Gastrocnemius medialis (tissue), 4 donors: ENCODE measurements at regions not wholly inside any gene's neighbourhood (a gene's known extent, or its start where the extent isn't known, plus 50 kb on each side); places are given as distances from the start of the nearest gene placed in this dataset.

Source experiments
- ATAC-seq, 2 donors: fragments of 150-250 bp; one replicate each; pipeline ENCODE4 v1.9.1; 2016
- DNase-seq, 2 donors: peaks; one replicate each; pipeline ENCODE4 v3.0.0-alpha.2; 2019
- H3K27ac ChIP-seq, 4 donors: fragments of 200-600 bp; sonication (generic); 1 replicate in 1 of 4; 2 replicates in 3 of 4; pipeline ENCODE4 v1.5.1; 2016 to 2018; ENCODE audit warnings: mild to moderate bottlenecking in 2 of 4, moderate library complexity in 1 of 4
- H3K27me3 ChIP-seq, 3 donors: fragments of 200-600 bp; sonication (generic) in 2 of 3; 1 replicate in 1 of 3; 2 replicates in 2 of 3; pipeline versions ENCODE4 v1.5.1 to v1.6.0; 2016 to 2019; ENCODE audit warnings: mild to moderate bottlenecking in 1 of 3, moderate library complexity in 1 of 3
- H3K36me3 ChIP-seq, 2 donors: fragments of 200-600 bp; sonication (generic) in 1 of 2; one replicate each; pipeline ENCODE4 v1.5.1; 2017 to 2018
- H3K4me1 ChIP-seq, 2 donors: fragments of 200-600 bp; sonication (generic) in 1 of 2; one replicate each; pipeline ENCODE4 v1.5.1; 2016 to 2017; ENCODE audit warnings: mild to moderate bottlenecking in 2 of 2
- H3K4me3 ChIP-seq, 4 donors: fragments of 200-600 bp; sonication (generic) in 3 of 4; 1 replicate in 1 of 4; 2 replicates in 3 of 4; pipeline ENCODE4 v1.5.1; 2016 to 2019; ENCODE audit warnings: mild to moderate bottlenecking in 2 of 4
- H3K9me3 ChIP-seq, 3 donors: fragments of 200-600 bp; sonication (generic) in 2 of 3; 1 replicate in 1 of 3; 2 replicates in 2 of 3; pipeline ENCODE4 v1.5.1; 2016 to 2019
- POLR2A ChIP-seq, 2 donors: fragments of 450-650 bp; IDR thresholded peaks; one replicate each; pipeline ENCODE4 v1.6.1; 2017; ENCODE audit warnings: antibody characterized with exemption in 2 of 2, mild to moderate bottlenecking in 2 of 2, moderate library complexity in 2 of 2
- in situ Hi-C, 4 donors: fragments of 200-750 bp; cut with MboI; loops; one replicate each; pipeline versions ENCODE4 v1.15.0 to v1.8.0; 2017; ENCODE audit warnings: low sequenced_read_pairs in 4 of 4
- intact Hi-C: fragments of 100-400 bp; cut with DNase I; formaldehyde crosslinking; loops from one replicate; pipeline ENCODE4 v1.15.1; 2023; ENCODE audit warnings: low total_unique reads
- TF ChIP-seq, protein P1 (sequence below), 5 experiments: fragments of 450-650 bp in 3 of 5; fragments of 200-600 bp in 2 of 5; sonication (generic) in 2 of 5; IDR thresholded peaks in 4 of 5; conservative IDR thresholded peaks in 1 of 5; 1 replicate in 4 of 5; 2 replicates in 1 of 5; pipeline ENCODE4 v1.5.1; 2016 to 2019; ENCODE audit warnings: antibody characterized with exemption in 5 of 5, mild to moderate bottlenecking in 3 of 5, moderate library complexity in 3 of 5

DNA sequence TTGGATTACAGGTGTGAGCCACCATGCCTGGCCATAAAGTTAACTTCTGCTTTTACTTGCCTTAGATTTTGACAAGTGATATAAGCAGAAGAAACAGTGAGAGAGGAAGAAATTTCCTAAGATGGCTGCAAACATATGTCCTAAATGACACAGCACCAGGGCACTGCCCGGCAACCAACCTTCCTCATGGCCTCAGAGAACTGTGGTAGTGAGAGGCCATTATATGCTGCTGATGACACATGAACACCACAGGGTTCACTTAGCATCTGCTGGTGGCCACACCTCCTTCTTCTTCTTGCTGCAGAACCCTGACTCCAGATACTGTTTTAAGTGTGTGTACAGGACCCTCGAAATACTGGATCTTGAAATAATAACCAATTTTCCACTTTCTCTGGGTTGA, 88.2 kb downstream of the KCTD12 start:
- H3K36me3 ChIP-seq, result no peaks in the 10 kb centered on the region
- TF ChIP-seq, protein P1, sequence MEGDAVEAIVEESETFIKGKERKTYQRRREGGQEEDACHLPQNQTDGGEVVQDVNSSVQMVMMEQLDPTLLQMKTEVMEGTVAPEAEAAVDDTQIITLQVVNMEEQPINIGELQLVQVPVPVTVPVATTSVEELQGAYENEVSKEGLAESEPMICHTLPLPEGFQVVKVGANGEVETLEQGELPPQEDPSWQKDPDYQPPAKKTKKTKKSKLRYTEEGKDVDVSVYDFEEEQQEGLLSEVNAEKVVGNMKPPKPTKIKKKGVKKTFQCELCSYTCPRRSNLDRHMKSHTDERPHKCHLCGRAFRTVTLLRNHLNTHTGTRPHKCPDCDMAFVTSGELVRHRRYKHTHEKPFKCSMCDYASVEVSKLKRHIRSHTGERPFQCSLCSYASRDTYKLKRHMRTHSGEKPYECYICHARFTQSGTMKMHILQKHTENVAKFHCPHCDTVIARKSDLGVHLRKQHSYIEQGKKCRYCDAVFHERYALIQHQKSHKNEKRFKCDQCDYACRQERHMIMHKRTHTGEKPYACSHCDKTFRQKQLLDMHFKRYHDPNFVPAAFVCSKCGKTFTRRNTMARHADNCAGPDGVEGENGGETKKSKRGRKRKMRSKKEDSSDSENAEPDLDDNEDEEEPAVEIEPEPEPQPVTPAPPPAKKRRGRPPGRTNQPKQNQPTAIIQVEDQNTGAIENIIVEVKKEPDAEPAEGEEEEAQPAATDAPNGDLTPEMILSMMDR (IDR thresholded peaks at IDR 0.05 in 4 of 5, conservative IDR thresholded peaks at IDR 0.05 in 1 of 5), result no peak
- TF ChIP-seq POLR2A (IDR thresholded peaks at IDR 0.05), result no peak
- DNase-seq (no peak), ATAC-seq (no peak)
- H3K4me3 ChIP-seq, result no peak overlapping the region
- no peaks in the 10 kb centered on the region for H3K9me3 ChIP-seq
- H3K27ac ChIP-seq, result no peak overlapping the region
- intact Hi-C loops (no loop called here), in situ Hi-C loops (no loop called here)
- peaks cover 0 to 8% of the 10 kb centered on the region in 2 donors for H3K4me1 ChIP-seq
- H3K27me3 ChIP-seq, result no peaks in the 10 kb centered on the region

DNA sequence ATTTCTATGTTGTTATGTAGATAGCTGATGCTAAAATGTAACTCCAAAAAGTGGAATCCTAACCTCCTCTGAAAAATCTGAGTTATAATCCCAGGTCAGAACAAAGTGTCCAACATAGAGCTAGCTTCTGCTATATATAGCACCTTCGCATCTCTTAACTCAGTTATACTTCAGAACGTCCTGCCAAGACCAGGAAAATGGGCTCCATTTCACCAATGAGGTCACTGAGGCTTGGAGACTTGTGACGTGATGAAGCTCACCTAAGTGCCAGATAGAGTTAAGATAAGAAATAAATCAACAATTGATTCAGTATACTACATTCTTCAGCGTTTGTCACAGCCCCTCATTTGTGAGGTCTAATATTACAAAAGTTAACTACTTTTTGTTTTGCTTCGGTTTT, 88.8 kb downstream of the KCTD12 start:
- no peaks in the 10 kb centered on the region for H3K9me3 ChIP-seq
- no peaks in the 10 kb centered on the region for H3K36me3 ChIP-seq
- ATAC-seq (no peak), DNase-seq (no peak)
- in situ Hi-C loops (no loop called here), intact Hi-C loops (no loop called here)
- TF ChIP-seq, protein P1 (IDR thresholded peaks at IDR 0.05 in 4 of 5, conservative IDR thresholded peaks at IDR 0.05 in 1 of 5), result no peak
- no peak for TF ChIP-seq POLR2A (IDR thresholded peaks at IDR 0.05)
- H3K27me3 ChIP-seq, result no peaks in the 10 kb centered on the region
- peaks cover 0 to 8% of the 10 kb centered on the region in 2 donors for H3K4me1 ChIP-seq
- H3K4me3 ChIP-seq, result no peak overlapping the region
- no peak overlapping the region for H3K27ac ChIP-seq

DNA sequence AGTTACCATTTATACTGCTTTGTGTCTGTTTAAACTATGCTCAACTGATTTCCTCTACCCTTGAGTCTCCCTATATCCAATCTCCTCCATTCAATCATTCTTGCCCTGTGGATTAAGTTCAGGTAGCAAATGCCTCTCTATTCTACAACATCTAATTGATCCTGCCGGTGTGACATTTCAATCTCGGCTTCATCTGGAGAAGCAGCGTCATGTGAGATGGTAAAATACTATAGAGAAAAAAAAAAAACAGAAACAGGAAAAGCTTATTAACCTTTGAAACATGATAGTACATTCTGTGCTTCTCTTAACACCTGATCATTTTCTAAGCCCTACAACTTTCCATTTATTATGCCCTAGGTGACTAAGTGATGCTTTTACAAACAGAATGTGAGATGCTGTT, 89.4 kb downstream of the KCTD12 start:
- DNase-seq, result no peak
- Histone ChIP-seq H3K27ac (no peak overlapping the region), H3K4me1 (peaks cover 0 to 9% of the 10 kb centered on the region in 2 donors), H3K4me3 (no peak overlapping the region), H3K36me3 (no peaks in the 10 kb centered on the region), H3K27me3 (no peaks in the 10 kb centered on the region), H3K9me3 (no peaks in the 10 kb centered on the region)
- TF ChIP-seq, protein P1 (IDR thresholded peaks at IDR 0.05 in 4 of 5, conservative IDR thresholded peaks at IDR 0.05 in 1 of 5), result no peak
- TF ChIP-seq POLR2A (IDR thresholded peaks at IDR 0.05), result no peak
- no peak for ATAC-seq
- in situ Hi-C loops (no loop called here), intact Hi-C loops (no loop called here)

DNA sequence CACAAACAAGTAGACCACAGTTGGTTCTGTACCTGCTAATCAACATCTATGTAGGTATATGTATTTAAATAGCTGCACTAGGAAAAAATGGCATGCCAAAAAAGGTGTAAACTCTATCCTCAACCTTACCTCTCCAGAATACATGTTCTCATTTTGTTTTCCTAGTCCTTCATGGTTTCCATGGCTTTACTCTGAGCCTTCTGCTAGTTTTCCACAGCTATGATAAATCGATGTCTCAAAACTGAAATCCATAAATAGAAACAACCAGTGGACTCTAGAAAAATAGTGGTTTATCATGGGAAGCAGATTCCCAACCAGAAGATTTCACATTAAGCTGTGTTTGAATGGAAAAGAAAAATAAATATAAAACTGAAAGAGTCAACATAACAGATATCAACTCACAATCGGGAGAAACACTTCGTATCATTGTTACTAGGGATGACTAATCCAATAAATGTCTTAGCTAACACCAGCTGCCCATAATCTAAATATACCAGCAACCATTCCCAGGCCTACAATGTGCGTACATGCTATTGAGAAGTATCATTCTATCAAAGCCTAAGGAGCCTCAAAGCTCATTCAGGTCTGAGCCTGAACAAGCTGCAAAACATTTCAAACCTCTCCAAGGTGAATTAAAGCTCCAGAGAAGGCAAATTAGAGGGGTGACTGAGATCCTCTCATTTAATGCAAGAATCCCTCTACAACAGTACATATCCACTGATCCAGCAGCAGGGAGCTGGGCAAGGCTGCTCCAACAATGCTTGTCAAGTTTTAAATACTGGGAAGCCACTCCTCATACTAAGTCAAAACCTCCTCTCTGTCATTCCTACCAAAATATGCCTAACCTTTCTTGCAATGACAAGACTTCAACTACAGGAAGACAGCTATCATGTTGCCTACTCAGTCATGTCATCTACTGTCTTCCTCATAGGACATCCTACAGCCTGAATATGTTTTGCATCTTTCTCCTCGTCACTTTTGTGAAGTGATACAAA, 90.2 kb downstream of the KCTD12 start:
- Histone ChIP-seq H3K9me3 (no peaks in the 10 kb centered on the region), H3K27me3 (no peaks in the 10 kb centered on the region), H3K4me1 (peaks cover 0 to 11% of the 10 kb centered on the region in 2 donors), H3K36me3 (no peaks in the 10 kb centered on the region), H3K27ac (no peak overlapping the region), H3K4me3 (no peak overlapping the region)
- in situ Hi-C loops (no loop called here), intact Hi-C loops (no loop called here)
- no peak for ATAC-seq
- no peak for DNase-seq
- no peak for TF ChIP-seq POLR2A (IDR thresholded peaks at IDR 0.05)
- TF ChIP-seq, protein P1 (IDR thresholded peaks at IDR 0.05 in 4 of 5, conservative IDR thresholded peaks at IDR 0.05 in 1 of 5), result no peak
